GM23338 (cell line): ENCODE measurements at regions not wholly inside any gene's neighbourhood (a gene's known extent, or its start where the extent isn't known, plus 50 kb on each side); places are given as distances from the start of the nearest gene placed in this dataset.

Source experiments
- CREB1 ChIP-seq: fragments of 250-450 bp; sonication (Bioruptor Pico); IDR thresholded peaks from 2 replicates; pipeline ENCODE4 v1.5.0; 2020; ENCODE audit warnings: low read depth, mild to moderate bottlenecking, moderate library complexity
- EZH2 ChIP-seq: fragments of 200-600 bp; sonication (generic); IDR thresholded peaks from one replicate; pipeline ENCODE4 v1.8.0; 2017; ENCODE audit warnings: antibody characterized with exemption, mild to moderate bottlenecking, low read depth; ENCODE audit not compliant: unreplicated experiment
- EZH2phosphoT487 ChIP-seq: fragments of 200-600 bp; sonication (generic); IDR thresholded peaks from one replicate; pipeline ENCODE4 v1.8.1; 2018; ENCODE audit warnings: antibody characterized with exemption; ENCODE audit not compliant: unreplicated experiment
- JUNB ChIP-seq: IDR thresholded peaks from one replicate; pipeline ENCODE4 v1.6.1; 2016; ENCODE audit warnings: antibody characterized with exemption; ENCODE audit not compliant: unreplicated experiment
- POLR2AphosphoS5 ChIP-seq: IDR thresholded peaks from 2 replicates; pipeline ENCODE4 v1.6.1; 2016; ENCODE audit warnings: antibody characterized with exemption, low read depth
- TF ChIP-seq, protein P1 (sequence below), 2 experiments: fragments of 200-600 bp in 1 of 2; sonication (generic) in 1 of 2; conservative IDR thresholded peaks; 2 replicates each; pipeline versions ENCODE4 v1.5.1 to v1.6.1; 2016 to 2017; ENCODE audit warnings: antibody characterized with exemption in 2 of 2, low read depth in 2 of 2, mild to moderate bottlenecking in 2 of 2, moderate library complexity in 1 of 2
- TF ChIP-seq, protein P2 (sequence below): IDR thresholded peaks from 2 replicates; pipeline ENCODE4 v1.6.1; 2016; ENCODE audit warnings: antibody characterized with exemption
- TF ChIP-seq, protein P3 (sequence below): IDR thresholded peaks from one replicate; pipeline ENCODE4 v1.6.1; 2018; ENCODE audit warnings: antibody characterized with exemption; ENCODE audit not compliant: unreplicated experiment

DNA sequence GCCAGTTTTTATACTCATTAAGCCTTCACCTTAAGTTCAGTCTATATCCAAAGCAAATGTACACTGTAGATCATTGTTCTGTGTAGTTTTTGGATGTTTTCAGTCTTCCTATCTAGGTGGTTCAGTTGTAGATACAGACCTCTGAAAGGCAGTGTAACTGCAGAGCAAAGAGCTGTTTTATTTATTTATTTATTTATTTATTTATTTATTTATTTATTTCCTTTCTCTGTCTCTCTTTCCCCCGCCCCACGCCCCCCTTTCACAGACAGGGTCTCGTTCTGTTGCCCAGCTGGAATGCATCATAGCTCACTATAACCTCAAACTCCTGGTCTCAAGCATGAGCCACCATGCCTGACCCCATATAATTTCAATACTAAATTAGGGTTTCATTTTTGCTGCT is 281.8 kb upstream of the KLHL1 start:
- TF ChIP-seq, protein P1, sequence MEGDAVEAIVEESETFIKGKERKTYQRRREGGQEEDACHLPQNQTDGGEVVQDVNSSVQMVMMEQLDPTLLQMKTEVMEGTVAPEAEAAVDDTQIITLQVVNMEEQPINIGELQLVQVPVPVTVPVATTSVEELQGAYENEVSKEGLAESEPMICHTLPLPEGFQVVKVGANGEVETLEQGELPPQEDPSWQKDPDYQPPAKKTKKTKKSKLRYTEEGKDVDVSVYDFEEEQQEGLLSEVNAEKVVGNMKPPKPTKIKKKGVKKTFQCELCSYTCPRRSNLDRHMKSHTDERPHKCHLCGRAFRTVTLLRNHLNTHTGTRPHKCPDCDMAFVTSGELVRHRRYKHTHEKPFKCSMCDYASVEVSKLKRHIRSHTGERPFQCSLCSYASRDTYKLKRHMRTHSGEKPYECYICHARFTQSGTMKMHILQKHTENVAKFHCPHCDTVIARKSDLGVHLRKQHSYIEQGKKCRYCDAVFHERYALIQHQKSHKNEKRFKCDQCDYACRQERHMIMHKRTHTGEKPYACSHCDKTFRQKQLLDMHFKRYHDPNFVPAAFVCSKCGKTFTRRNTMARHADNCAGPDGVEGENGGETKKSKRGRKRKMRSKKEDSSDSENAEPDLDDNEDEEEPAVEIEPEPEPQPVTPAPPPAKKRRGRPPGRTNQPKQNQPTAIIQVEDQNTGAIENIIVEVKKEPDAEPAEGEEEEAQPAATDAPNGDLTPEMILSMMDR (conservative IDR thresholded peaks at IDR 0.05; ENCODE audit: low read depth in 2 of 2) = no peak
- TF ChIP-seq, protein P2, sequence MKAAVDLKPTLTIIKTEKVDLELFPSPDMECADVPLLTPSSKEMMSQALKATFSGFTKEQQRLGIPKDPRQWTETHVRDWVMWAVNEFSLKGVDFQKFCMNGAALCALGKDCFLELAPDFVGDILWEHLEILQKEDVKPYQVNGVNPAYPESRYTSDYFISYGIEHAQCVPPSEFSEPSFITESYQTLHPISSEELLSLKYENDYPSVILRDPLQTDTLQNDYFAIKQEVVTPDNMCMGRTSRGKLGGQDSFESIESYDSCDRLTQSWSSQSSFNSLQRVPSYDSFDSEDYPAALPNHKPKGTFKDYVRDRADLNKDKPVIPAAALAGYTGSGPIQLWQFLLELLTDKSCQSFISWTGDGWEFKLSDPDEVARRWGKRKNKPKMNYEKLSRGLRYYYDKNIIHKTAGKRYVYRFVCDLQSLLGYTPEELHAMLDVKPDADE = no peak
- TF ChIP-seq POLR2AphosphoS5 (no peak), EZH2 (no peak), JUNB (no peak), EZH2phosphoT487 (no peak), CREB1 (CRISPR knock-in tag) (no peak)
- TF ChIP-seq, protein P3, sequence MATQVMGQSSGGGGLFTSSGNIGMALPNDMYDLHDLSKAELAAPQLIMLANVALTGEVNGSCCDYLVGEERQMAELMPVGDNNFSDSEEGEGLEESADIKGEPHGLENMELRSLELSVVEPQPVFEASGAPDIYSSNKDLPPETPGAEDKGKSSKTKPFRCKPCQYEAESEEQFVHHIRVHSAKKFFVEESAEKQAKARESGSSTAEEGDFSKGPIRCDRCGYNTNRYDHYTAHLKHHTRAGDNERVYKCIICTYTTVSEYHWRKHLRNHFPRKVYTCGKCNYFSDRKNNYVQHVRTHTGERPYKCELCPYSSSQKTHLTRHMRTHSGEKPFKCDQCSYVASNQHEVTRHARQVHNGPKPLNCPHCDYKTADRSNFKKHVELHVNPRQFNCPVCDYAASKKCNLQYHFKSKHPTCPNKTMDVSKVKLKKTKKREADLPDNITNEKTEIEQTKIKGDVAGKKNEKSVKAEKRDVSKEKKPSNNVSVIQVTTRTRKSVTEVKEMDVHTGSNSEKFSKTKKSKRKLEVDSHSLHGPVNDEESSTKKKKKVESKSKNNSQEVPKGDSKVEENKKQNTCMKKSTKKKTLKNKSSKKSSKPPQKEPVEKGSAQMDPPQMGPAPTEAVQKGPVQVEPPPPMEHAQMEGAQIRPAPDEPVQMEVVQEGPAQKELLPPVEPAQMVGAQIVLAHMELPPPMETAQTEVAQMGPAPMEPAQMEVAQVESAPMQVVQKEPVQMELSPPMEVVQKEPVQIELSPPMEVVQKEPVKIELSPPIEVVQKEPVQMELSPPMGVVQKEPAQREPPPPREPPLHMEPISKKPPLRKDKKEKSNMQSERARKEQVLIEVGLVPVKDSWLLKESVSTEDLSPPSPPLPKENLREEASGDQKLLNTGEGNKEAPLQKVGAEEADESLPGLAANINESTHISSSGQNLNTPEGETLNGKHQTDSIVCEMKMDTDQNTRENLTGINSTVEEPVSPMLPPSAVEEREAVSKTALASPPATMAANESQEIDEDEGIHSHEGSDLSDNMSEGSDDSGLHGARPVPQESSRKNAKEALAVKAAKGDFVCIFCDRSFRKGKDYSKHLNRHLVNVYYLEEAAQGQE = no peak
